HEK293T (cell line): ENCODE measurements at regions not wholly inside any gene's neighbourhood (a gene's known extent, or its start where the extent isn't known, plus 50 kb on each side); places are given as distances from the start of the nearest gene placed in this dataset.

Source experiments
- BHLHE40 ChIP-seq: fragments of 450-650 bp; IDR thresholded peaks from 2 replicates; pipeline ENCODE4 v1.6.1; 2016; ENCODE audit warnings: mild to moderate bottlenecking, moderate library complexity, borderline replicate concordance
- FOXK2 ChIP-seq: fragments of 450-650 bp; IDR thresholded peaks from 2 replicates; pipeline ENCODE4 v1.6.1; 2016; ENCODE audit warnings: mild to moderate bottlenecking
- FOXM1 ChIP-seq: fragments of 450-650 bp; IDR thresholded peaks from 2 replicates; pipeline ENCODE4 v1.6.1; 2017; ENCODE audit warnings: mild to moderate bottlenecking, borderline replicate concordance
- NFRKB ChIP-seq: fragments of 450-650 bp; IDR thresholded peaks from 2 replicates; pipeline ENCODE4 v1.6.1; 2016; ENCODE audit warnings: mild to moderate bottlenecking, moderate library complexity
- PKNOX1 ChIP-seq: fragments of 450-650 bp; IDR thresholded peaks from 2 replicates; pipeline ENCODE4 v1.6.1; 2016
- SUZ12 ChIP-seq: fragments of 450-650 bp; IDR thresholded peaks from 2 replicates; pipeline ENCODE4 v1.6.1; 2016; ENCODE audit warnings: mild to moderate bottlenecking

GRCh38 chr6:74689601-74690000, 516.3 kb downstream of the COL12A1 start:
- no peak for TF ChIP-seq NFRKB
- no peak for TF ChIP-seq BHLHE40
- TF ChIP-seq FOXM1, result no peak
- no peak for TF ChIP-seq SUZ12
- no peak for TF ChIP-seq FOXK2
- TF ChIP-seq PKNOX1, result no peak
